CD4-positive, alpha-beta T cell treated with Interleukin-2 at 100 ng/mL for 4 hours (primary cell): ENCODE measurements at regions not wholly inside any gene's neighbourhood (a gene's known extent, or its start where the extent isn't known, plus 50 kb on each side); places are given as distances from the start of the nearest gene placed in this dataset.
"Not testable (repeated sequence)": the region's sequence is repeated elsewhere in the genome, so short reads cannot be mapped to it uniquely, and the experiment has no call there.

Experiments used
- DNase-seq: peaks from one replicate; pipeline ENCODE4 v3.0.0-alpha.2; 2020; ENCODE audit warnings: low spot score

DNA sequence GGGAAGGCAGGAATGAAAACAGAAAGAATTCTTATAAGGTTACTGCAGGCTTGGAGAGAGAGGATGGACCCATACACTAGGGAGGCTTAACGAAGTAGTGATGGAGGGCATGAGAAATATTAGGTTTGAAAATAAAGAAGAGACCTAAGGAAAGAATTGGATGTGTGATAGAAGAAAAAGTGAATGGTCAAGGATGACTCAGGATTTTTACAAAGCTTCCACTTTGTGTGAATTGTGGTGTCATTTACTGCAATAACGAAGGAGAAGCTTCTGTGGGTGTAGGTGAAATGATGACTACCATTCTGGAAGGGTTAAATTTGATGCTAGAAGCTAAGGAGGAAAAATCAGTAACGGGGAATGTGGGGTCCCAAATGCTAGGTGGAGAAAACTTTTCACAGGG is 191.2 kb downstream of the UTRN start:
- no peak for DNase-seq

DNA sequence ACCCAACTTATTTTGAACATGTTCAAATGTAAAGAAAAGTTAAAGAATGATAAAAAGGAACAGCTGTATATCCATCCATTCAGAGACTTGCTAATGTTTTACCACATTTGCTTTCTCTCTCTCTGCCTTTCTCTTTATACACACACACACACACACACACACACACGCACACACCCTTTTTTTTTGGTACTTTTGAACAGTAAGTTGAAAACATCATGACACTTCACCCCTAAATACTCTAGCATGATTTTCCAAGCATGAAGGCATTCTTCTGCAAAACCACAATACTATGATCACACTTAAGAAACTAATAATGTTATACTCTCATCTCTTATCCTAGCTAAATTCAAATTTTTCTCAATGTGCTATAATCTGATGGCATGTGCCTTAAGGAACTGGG is 192.3 kb downstream of the UTRN start:
- DNase-seq = no peak

DNA sequence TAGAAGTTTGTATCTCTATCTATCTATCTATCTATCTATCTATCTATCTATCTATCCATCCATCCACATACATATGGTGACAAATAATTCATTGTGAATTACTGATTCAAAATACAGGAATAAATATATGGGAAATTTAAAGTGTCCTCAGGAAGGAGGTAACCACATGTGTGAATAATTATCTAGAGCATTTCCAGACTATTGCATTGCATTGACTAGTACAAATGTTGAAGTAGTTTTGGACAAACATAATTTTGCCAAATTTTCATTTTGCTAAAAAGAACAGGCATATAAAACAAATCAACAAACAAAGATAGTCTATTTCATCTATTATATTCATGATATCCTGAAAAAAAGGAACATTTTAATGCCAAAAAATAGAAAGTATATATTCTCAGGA is 192.7 kb downstream of the UTRN start:
- no peak for DNase-seq

DNA sequence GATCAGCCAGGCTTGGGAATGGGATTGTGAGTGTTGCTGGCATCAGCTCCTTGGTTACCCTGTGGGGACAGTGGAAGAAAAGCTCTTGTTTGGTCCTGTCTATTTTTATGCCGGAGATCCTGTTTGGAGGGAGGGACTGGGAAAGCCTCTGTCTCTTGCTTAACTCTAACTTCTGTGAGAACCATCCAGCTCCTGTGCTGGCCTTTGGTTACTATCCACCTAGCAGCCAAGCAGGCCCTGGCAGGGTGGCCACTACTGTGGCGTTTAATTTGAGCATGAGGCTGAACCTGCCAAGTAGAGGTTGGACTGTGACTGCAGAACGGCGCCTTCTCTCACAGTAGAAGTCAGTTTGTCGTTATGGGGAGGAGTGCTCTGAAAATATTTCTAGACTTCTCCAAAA is 193.3 kb downstream of the UTRN start:
- no peak for DNase-seq

DNA sequence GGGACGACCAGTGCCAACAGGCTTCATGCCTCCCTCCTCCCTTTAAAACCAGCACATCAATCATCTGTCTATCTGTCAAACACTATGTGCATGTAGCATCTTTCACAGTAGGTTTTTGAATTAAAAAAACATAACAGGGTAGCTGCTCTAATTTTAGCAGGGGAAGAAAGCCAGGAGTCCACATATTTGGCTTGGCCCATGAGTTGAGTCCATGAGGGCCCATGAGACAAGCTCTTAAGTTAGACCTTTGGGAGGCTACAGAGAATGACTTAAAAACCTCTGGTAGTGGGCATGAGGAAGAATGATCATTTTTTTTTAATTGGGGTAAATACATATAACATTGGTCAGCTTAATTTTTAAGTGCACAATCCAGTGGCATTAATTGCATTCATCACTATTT is 194.9 kb downstream of the UTRN start:
- DNase-seq = no peak

DNA sequence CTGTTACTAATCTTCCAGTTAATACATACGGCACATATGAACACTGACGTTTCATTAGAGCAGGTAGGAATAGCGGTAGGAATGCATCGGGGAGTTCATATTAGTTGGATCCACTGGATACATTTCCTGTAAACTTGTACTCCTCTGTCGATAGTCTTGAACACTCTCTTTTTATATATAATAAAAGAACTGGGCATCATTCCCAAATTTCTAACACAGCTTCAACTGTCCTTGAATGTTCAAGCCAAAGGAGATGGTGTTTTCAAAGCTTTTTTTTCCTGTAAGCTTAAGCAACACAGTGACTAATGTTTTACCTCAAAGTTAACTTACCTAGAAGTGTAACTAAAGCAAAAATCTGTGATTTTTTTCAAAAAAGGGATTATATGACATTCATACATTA is 195.3 kb downstream of the UTRN start:
- DNase-seq = no peak

DNA sequence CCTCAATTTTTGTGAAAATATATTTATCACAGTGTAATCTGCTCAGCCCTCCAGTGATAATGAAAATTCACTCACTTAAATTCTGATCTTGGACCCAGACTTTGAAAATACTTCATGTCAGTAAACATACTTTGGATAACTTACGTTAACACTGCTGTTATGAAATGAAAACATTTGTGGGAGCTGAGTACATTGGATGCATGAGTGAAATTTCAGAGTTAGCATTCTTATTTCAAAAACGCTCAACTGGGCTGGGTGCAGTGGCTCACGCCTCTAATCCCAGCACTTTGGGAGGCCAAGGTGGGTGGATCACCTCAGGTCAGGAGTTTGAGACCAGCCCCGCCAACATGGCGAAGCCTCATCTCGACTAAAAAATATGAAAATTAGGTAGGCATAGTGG is 196.4 kb downstream of the UTRN start:
- no peak for DNase-seq

DNA sequence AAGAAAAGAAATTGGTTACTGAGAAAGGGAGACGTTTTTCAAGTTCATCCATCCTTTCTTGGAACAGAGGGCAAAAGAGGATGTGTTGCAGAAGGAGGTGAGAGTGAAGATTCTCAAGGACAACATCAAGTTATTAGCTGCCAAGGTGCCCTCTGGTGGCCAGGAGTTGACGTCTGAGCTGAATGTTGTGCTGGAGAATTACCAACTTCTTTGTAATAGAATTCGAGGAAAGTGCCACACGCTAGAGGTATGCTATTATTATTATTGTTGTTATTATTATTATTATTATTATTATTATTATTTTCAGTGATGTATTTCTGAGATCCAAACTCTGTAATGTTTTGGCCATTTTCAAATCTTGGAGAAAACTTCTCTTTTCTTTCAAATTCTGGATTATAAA is 197.0 kb downstream of the UTRN start:
- peak; percentile 77 for DNase-seq

DNA sequence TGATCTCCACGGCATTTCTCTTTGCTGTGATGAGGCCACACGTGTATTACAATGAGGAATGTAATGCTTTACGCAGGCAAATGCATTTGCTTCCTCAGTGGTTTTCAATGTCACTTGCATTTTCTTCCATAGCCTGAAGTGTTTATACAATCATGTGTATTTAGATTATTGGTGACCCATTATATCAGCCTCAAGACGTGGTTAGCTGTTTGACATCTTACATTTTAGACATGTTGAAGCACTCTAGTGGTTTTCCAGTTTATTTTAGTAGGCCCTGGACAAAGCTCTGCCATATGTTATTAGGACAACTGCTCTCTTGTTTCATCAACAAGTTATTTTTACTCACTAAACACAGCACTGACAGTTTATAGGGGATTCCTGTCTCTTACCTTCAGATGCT is 200.4 kb downstream of the UTRN start:
- no peak for DNase-seq

DNA sequence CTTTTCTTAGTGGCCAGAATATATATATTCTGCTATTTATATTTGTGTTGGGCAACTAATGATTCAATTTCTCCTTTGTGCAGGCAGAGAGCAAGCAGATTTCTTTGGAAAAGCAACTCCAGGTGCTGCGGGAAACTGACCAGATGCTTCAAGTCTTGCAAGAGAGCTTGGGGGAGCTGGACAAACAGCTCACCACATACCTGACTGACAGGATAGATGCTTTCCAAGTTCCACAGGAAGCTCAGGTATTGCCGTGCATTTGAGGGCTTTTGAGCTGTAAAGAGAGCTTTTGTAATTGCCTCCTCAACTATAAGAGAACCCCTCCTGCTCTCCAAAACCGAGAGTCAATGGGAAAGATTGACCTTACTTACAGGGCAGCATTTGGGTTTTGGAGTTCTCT is 203.5 kb downstream of the UTRN start:
- DNase-seq = no peak

DNA sequence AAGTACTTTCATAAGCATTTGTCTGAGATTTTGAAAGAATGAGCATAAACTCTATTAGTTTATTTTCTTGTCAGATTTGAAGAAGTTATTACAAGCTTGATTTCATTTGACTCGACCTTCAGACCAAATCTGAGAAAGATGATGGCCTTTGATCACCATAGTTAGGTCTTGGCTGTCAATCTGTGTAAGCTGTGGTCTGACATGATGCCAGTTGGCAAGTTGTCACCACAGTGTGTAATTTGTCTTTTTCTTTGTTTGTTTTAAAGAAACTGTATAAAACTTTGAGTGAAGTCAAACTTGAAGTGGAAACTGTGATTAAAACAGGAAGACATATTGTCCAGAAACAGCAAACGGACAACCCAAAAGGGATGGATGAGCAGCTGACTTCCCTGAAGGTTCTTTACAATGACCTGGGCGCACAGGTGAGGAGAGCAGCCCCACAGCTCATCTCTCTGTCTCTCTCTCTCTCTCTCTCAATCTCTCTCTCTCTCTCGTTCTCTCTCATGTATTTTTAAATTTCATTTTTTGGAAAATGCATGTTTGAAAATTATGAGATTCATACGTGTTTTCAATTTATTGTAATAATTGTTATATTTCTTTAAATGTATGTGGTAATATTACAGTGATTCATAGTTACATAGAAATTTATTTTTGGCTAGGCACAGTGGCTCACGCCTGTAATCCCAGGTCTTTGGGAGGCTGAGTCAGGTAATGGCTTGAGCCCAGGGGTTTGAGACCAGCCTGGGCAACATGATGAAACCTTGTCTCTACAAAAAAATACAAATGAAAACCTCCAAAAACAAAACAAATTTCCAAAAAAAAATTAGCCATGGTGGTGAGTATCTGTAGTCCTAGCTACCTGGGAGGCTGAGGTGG is 208.1 kb downstream of the UTRN start:
- no peak for DNase-seq

DNA sequence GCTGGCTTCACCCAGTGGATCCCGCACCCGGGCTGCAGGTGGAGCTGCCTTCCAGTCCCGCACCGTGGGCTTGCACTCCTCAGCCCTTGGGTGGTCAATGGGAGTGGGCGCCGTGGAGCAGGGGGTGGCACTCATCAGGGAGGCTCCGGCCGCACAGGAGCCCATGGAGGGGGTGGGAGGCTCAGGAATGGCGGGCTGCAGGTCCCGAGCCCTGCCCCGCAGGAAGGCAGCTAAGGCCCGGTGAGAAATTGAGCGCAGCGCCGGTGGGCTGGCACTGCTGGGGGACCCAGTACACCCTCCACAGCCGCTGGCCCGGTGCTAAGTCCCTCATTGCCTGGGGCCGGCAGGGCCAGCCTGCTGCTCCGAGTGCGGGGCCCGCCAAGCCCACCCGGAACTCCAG is 209.9 kb downstream of the UTRN start:
- not testable (repeated sequence) for DNase-seq

DNA sequence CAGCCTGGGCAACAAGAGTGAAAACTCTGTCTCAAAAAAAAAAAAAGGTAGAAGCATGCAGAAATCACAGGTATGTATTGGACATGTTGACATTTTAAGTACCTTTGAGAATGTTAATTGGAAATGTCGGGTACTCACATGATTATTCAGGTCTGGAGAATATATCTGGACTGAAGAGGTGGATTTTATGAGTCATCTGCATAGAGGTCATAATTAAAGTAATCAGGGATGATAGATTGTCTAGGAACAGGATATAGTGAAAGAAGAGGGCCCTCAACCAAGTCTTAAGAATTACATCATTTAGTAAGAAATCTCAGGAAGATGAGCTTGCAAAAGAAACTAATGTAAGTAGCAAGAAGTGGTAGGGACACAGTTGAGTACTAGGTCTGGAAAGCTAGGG is 212.5 kb downstream of the UTRN start:
- no peak for DNase-seq

DNA sequence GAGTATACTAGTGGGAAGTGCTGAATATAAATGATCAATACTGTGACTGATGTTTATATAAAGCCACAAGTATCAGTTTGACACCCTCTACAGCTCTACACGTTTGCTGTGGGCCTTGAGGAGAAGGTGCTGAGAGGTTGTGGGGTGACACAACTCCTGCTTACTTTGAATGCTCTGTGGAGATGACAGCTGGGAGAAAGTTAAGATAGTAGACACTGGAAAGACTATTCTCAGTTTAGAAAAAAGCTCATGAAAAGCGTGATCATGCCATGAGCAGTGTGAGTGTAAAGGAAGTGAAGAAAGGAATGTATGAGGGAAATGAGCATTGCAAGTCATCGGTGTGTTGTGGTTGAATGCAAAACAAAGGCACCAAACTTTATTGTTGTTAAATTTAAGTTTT is 215.8 kb downstream of the UTRN start:
- DNase-seq = no peak

DNA sequence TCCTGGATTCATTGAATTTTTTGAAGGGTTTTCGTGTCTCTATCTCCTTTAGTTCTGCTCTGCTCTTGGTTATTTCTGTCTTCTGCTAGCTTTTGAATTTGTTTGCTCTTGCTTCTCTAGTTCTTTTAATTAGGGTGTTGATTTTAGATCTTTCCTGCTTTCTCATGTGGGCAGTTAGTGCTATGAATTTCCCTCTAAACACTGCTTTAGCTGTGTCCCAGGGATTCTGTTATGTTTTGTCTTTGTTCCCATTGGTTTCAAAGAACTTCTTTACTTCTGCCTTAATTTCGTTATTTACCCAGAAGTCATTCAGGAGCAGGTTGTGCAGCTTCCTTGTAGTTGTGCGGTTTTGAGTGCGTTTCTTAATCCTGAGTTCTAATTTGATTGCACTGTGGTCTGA is 220.1 kb downstream of the UTRN start:
- not testable (repeated sequence) for DNase-seq

DNA sequence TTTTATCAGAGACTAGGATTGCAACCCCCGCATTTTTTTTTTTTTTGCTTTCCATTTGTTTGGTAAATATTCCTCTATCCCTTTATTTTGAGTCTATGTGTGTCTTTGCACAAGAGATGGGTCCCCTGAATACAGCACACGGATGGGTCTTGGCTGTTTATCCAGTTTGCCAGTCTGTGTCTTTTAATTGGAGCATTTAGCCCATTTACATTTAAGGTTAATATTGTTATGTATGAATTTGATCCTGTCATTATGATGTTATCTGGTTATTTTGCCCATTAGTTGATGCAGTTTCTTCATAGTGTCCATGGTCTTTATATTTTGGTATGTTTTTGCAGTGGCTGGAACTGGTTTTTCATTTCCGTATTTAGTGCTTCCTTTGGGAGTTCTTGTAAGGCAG is 220.9 kb downstream of the UTRN start:
- not testable (repeated sequence) for DNase-seq

DNA sequence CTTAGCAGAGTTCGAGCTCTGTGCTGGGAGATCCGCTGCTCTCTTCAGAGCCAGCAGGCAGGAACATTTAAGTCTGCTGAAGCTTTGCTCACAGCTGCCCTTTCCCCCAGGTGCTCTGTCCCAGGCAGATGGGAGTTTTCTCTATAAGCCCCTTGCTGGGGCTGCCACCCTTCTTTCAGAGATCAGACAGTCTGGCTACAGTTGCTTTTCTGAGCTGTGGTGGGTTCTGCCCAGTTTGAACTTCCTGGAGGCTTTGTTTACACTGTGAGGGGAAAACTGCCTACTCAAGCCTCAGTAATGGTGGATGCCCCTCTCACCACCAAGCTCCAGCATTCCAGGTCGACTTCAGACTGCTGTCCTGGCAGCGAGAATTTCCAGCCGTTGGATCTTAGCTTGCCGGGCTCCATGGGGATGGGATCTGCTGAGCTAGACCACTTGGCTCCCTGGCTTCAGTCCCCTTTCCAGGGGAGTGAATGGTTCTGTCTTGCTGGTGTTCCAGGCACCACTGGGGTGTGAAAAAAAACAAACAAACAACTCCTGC is 222.7 kb downstream of the UTRN start:
- DNase-seq = not testable (repeated sequence)

DNA sequence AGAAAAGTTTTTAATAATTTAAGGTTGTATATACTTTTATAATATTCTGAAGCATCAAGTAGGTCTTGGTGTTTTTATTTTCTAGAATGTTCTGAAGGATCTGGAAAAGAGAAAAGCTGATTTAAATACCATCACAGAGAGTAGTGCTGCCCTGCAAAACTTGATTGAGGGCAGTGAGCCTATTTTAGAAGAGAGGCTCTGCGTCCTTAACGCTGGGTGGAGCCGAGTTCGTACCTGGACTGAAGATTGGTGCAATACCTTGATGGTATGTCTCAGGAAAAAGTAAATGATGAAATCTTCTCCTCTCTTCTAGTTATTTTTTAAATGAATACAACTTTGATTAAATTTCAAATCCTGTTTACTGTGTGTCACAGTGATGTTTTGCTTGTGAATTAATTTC is 225.7 kb downstream of the UTRN start:
- DNase-seq = no peak

DNA sequence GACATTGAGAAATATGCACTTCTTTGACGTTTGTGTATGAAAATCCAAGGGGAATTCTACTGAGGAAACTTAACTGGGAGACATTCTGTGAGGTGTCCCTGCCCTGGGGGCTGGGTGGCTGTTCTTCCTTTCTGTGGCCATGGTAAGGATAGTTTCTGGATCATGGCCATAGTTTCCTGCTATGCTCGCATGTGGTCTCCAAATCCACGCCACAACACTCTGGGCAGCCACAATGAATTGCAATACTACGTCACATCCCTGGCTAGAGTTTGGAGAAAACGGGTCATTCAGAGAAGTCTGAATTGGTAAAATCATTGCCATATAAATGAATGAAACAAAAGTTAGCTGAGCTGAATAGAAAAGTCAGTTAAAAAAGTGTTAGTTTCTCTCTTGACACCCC is 230.6 kb downstream of the UTRN start:
- DNase-seq = no peak

DNA sequence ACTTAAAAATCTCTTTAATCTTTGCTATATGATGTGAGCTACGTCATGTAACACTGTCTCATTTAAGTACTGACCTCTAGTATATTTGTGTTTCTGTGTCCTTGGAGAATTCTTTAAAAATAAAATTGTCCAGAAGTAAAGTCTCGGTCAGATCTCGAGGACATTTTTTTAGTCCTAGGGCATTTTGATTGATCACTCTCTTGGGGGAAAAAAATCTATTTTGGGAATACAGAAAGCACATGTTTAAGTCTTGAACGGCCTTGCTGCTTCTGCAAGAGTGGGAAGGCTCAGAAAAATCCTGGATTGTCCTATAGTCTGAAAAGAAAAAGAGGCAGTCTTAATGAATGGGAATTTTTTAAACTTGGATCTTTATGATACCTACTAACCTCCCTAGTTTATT is 234.3 kb downstream of the UTRN start:
- DNase-seq = no peak

DNA sequence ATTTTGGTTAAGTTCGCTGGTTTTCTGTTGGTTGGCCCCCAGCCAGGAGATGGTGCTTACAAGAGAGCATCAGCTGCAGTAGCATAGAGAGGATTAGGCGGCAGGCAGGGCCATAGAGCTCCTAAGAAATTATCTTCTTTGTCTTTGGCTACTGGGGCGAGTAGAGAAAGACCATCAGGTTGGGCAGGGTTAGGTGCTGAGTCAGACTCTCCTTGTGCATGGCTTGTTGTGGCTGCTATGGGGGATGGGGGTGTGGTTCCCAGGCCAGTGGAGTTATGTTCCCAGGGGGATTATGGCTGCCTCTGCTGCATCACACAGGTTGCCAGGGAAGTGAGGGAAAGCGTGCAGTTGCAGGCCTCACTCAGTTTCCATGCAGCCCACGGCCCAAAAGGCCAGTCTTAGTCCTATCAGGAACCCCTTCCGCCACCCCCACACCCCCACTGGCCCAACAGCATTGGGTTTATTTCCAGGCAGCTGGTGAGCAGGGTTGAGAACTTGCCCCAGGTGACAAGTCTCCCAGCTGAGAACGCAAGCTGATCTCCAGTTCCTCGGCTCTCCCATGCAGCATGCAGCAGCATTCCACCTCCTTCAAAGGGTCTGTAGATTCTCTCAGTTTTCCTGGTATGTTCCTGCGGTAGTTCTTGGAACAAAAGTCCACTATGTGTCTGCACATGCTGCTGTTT is 243.7 kb downstream of the UTRN start:
- no peak for DNase-seq

DNA sequence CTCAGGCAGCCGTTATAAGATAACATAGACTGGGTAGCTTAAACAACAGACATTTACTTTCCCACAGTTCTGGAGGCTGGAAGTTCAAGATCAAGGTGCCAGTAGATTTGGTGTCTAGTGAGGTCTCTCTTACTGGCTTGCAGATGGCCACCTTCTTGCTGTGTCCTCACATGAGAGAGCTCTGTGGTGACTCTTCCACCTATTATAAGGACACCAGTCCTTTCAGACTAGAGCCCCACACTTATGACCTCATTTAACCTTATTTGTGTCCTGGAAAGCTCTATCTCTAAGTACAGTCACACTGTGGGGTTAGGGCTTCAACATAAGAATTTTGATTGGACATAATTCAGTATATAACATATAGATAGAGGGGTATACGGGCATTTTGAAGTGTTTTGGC is 245.0 kb downstream of the UTRN start:
- DNase-seq = no peak

DNA sequence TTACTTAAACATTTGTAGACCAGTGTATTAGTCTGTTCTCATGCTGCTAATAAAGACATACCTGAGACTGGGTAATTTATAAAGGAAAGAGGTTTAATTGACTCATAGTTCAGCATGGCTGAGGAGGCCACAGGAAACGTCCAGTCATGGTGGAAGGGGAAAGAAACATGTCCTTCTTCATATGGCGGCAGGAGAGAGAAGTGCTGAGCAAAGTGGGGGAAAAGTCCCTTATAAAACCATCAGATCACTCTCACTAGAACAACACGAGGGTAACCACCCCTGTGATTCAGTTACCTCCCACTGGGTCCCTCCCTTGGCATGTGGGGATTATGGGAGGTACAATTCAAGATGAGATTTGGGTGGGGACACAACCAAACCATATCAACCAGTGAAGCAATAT is 247.1 kb downstream of the UTRN start:
- DNase-seq = not testable (repeated sequence)
